GM18519 (cell line): ENCODE measurements at regions not wholly inside any gene's neighbourhood (a gene's known extent, or its start where the extent isn't known, plus 50 kb on each side); places are given as distances from the start of the nearest gene placed in this dataset.

Source experiments
- ATAC-seq: cut with Tn5 transposase; IDR thresholded peaks from one replicate; pipeline ENCODE4 v1.9.1; 2021; ENCODE audit warnings: mild to moderate bottlenecking, moderate library complexity; ENCODE audit not compliant: unreplicated experiment, low FRiP score

- ATAC-seq, result no peak
These were observed 406.2 kb upstream of the PSMD7 start for GRCh38 chr16:73890186-73891128.

- no peak for ATAC-seq
These were observed 407.6 kb upstream of the PSMD7 start for GRCh38 chr16:73888840-73889490.

- no peak for ATAC-seq
These were observed 408.7 kb upstream of the PSMD7 start for GRCh38 chr16:73887911-73888310.

- ATAC-seq, result no peak
These were observed 410.2 kb upstream of the PSMD7 start for GRCh38 chr16:73886426-73886825.

- ATAC-seq, result no peak
These were observed 411.3 kb upstream of the PSMD7 start for GRCh38 chr16:73885319-73885718.

- ATAC-seq, result no peak
These were observed 412.8 kb upstream of the PSMD7 start for GRCh38 chr16:73883841-73884240.

GRCh38 chr16:73883126-73883525, 413.5 kb upstream of the PSMD7 start:
- no peak for ATAC-seq

- ATAC-seq, result no peak
These were observed 414.0 kb upstream of the PSMD7 start for GRCh38 chr16:73882651-73883050.

GRCh38 chr16:73882033-73882432, 414.6 kb upstream of the PSMD7 start:
- ATAC-seq, result no peak

GRCh38 chr16:73879621-73880020, 417.0 kb upstream of the PSMD7 start:
- no peak for ATAC-seq

- ATAC-seq, result no peak
These were observed 418.0 kb upstream of the PSMD7 start for GRCh38 chr16:73878611-73879010.

GRCh38 chr16:73877150-73877549, 419.5 kb upstream of the PSMD7 start:
- ATAC-seq, result no peak

- ATAC-seq, result no peak
These were observed 420.5 kb upstream of the PSMD7 start for GRCh38 chr16:73875996-73876690.

GRCh38 chr16:73874324-73874723, 422.3 kb upstream of the PSMD7 start:
- no peak for ATAC-seq

- ATAC-seq, result no peak
These were observed 423.0 kb upstream of the PSMD7 start for GRCh38 chr16:73873643-73874042.

- ATAC-seq, result no peak
These were observed 423.8 kb upstream of the PSMD7 start for GRCh38 chr16:73872856-73873255.

GRCh38 chr16:73871088-73871733, 425.4 kb upstream of the PSMD7 start:
- ATAC-seq, result no peak

- no peak for ATAC-seq
These were observed 427.5 kb upstream of the PSMD7 start for GRCh38 chr16:73869126-73869525.

- ATAC-seq, result no peak
These were observed 431.7 kb upstream of the PSMD7 start for GRCh38 chr16:73864868-73865267.

GRCh38 chr16:73858326-73858725, 438.3 kb upstream of the PSMD7 start:
- no peak for ATAC-seq

- no peak for ATAC-seq
These were observed 442.6 kb upstream of the PSMD7 start for GRCh38 chr16:73853968-73854367.
